Pancreas (tissue), 10 donors: ENCODE measurements at regions not wholly inside any gene's neighbourhood (a gene's known extent, or its start where the extent isn't known, plus 50 kb on each side); places are given as distances from the start of the nearest gene placed in this dataset.
A peak's percentile ranks its signal among the peaks of the same experiment; 100 is the strongest.

ENCODE experiments used
- ATAC-seq, 4 donors: fragments of 200-7000 bp; cut with Tn5 transposase; one replicate each; pipeline versions ENCODE4 v1.8.0 to v1.9.1; 2020; ENCODE audit warnings: mild to moderate bottlenecking in 4 of 4, moderate library complexity in 4 of 4
- DNase-seq, 6 donors: peaks; one replicate each; pipeline ENCODE4 v3.0.0-alpha.2; 2020
- FAIRE-seq: peaks from 2 replicates; lab custom pipeline; 2012; peaks lifted over from hg19 to GRCh38; lab: Jason Lieb, UNC
- H3K27ac ChIP-seq, 4 donors: fragments of 200-600 bp; sonication (generic); 1 replicate in 3 of 4; 2 replicates in 1 of 4; pipeline versions ENCODE4 v1.5.0 to v1.8.0; 2020
- H3K27me3 ChIP-seq, 4 donors: fragments of 200-600 bp; one replicate each; pipeline ENCODE4 v1.8.0; 2021
- H3K36me3 ChIP-seq, 3 donors: fragments of 200-600 bp; sonication (generic) in 1 of 3; one replicate each; pipeline versions ENCODE4 v1.5.0 to v1.8.0; 2020 to 2021
- H3K4me1 ChIP-seq, 3 donors: fragments of 200-600 bp; one replicate each; pipeline ENCODE4 v1.8.0; 2021
- H3K4me3 ChIP-seq, 4 donors: fragments of 200-600 bp; sonication (generic) in 2 of 4; one replicate each; pipeline versions ENCODE4 v1.5.0 to v1.8.0; 2020 to 2021
- H3K9me3 ChIP-seq, 4 donors: fragments of 200-600 bp; one replicate each; pipeline ENCODE4 v1.8.0; 2021
- CTCF ChIP-seq, 4 donors: fragments of 200-600 bp; sonication (generic) in 3 of 4; IDR thresholded peaks; one replicate each; pipeline versions ENCODE4 v1.5.0 to v1.8.0; 2021; ENCODE audit warnings: antibody characterized with exemption in 4 of 4
- WGBS, 2 donors: extraction: QIAGEN DNeasy Blood & Tissue Kit; methylation state at CpG; one replicate each; pipeline ENCODE4 v1.1.7; 2013; 5-methylcytosine and 5-hydroxymethylcytosine counted together
- intact Hi-C, 3 donors: fragments of 100-400 bp; cut with DNase I; formaldehyde crosslinking; loops; one replicate each; pipeline versions ENCODE4 v1.11.1 to v1.14.2; 2022
- donor health status: healthy with polysubstance abuse.
- donor health status: DM: no; HTN: no; CAD: no; lungs with moderate emphysema.
- donor health status: DM: no; HTN: no; CAD: no.
- donor health status: control.
- donor health status: control.
- donor health status: Bipolar disorder and iron deficiency.
- donor health status: DM: yes; HTN: yes; CAD: no.
- donor health status: DM: no; HTN: no; CAD: no.
- donor health status: DM: no; HTN: no; CAD: no.
- donor health status: DM: yes; HTN: yes; CAD: no.

DNA sequence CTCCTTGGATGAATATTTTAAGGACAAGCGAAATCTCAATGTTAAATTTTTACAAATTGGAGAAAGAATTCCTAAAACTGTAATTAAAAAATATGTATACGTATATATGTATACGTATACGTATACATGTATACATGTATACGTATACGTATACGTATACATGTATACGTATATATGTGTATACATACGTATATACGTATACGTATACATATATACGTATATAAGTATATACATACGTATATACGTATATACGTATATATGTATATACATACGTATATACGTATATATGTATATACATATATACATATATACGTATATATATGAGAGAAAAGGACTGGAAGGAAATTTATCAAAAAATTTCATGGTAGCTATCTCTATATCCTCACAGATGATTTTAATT lies 110.2 kb upstream of the ACKR3 start:
- no peak for DNase-seq
- Histone ChIP-seq H3K27me3 (no peaks in the 10 kb centered on the region), H3K36me3 (no peaks in the 10 kb centered on the region), H3K9me3 (no peaks in the 10 kb centered on the region), H3K4me3 (no peak overlapping the region), H3K27ac (no peak overlapping the region), H3K4me1 (no peaks in the 10 kb centered on the region)
- no peak for ATAC-seq
- WGBS, 2 donors, result 91 to 95% methylated on average over 18 of the region's 18 CpGs
- intact Hi-C loops, result no loop called here
- FAIRE-seq, result peak; percentile 86
- no peak for TF ChIP-seq CTCF (IDR thresholded peaks at IDR 0.05)

DNA sequence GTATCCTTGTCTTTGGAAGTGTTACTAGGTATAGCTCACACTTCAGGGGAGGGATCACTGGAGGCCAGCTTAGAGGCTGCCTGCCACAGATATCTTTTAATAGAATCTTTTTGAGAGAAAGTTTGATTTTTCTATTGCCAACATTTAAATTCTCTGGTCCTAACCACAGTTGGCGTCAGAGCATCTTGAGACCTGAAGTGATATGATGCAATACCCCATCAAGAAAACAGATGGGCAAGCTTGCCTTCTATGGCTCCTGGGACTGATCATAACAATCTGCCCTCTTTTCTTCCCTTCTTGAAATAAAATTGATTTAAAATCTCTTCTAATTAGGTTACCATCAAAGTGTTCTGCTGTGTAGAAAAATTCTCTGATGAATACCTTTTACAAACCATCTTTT lies 105.5 kb upstream of the ACKR3 start:
- FAIRE-seq (no peak), ATAC-seq (no peak), DNase-seq (no peak)
- H3K9me3 ChIP-seq, result no peaks in the 10 kb centered on the region
- H3K36me3 ChIP-seq, result no peaks in the 10 kb centered on the region
- H3K27me3 ChIP-seq, result no peaks in the 10 kb centered on the region
- TF ChIP-seq CTCF (IDR thresholded peaks at IDR 0.05), result no peak
- no peaks in the 10 kb centered on the region for H3K4me1 ChIP-seq
- 82 to 93% methylated on average over 1 of the region's 1 CpG for WGBS, 2 donors
- intact Hi-C loops, result no loop called here
- H3K27ac ChIP-seq, result no peak overlapping the region
- no peak overlapping the region for H3K4me3 ChIP-seq

- FAIRE-seq, result no peak
- no peak for TF ChIP-seq CTCF (IDR thresholded peaks at IDR 0.05)
Observed at GRCh38 chr2:236472720-236473495, 96.7 kb upstream of the ACKR3 start.

DNA sequence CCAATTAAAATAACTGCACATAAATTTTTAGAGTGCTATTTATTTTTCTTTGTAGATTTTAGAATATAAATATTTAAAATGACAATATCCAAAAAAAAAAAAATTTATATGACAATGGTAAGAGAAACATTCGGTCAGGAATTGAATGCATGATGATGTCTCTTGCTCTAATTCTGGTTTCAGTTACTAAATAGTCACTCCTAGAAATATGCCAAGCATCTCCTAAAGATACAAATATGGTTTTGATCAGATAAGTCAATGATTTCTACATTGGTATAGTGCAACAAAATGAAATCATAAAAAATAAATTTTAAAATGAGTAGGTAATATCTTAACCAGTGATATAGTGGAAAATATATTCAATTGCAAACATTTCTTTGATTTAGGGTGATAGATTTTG lies 95.9 kb upstream of the ACKR3 start:
- no peak for TF ChIP-seq CTCF (IDR thresholded peaks at IDR 0.05)
- Histone ChIP-seq H3K9me3 (no peaks in the 10 kb centered on the region), H3K36me3 (no peaks in the 10 kb centered on the region), H3K27ac (no peak overlapping the region), H3K27me3 (no peaks in the 10 kb centered on the region), H3K4me3 (no peak overlapping the region), H3K4me1 (no peaks in the 10 kb centered on the region)
- intact Hi-C loops, result no loop called here
- 56 to 67% methylated on average over 1 of the region's 1 CpG for WGBS, 2 donors
- no peak for FAIRE-seq
- no peak for ATAC-seq
- no peak for DNase-seq

More at GRCh38 chr2:236472720-236473495, 96.7 kb upstream of the ACKR3 start:
- ATAC-seq, result no peak
- H3K4me3 ChIP-seq, result no peak overlapping the region
- H3K4me1 ChIP-seq, result no peaks in the 10 kb centered on the region
- intact Hi-C loops, result no loop called here
- H3K9me3 ChIP-seq, result no peaks in the 10 kb centered on the region
- H3K27me3 ChIP-seq, result no peaks in the 10 kb centered on the region
- WGBS, 2 donors, result 72 to 85% methylated on average over 9 of the region's 9 CpGs
- H3K27ac ChIP-seq, result no peak overlapping the region
- DNase-seq, result no peak
- H3K36me3 ChIP-seq, result no peaks in the 10 kb centered on the region

GRCh38 chr2:236479814-236480213 lies 89.8 kb upstream of the ACKR3 start:
- 73 to 82% methylated on average over 1 of the region's 1 CpG for WGBS, 2 donors
- no peaks in the 10 kb centered on the region for H3K4me1 ChIP-seq
- intact Hi-C loops, result no loop called here
- no peak for TF ChIP-seq CTCF (IDR thresholded peaks at IDR 0.05)
- FAIRE-seq, result no peak
- no peak overlapping the region for H3K4me3 ChIP-seq
- DNase-seq, result no peak
- no peaks in the 10 kb centered on the region for H3K9me3 ChIP-seq
- peaks cover 0 to 3% (median 0%) of the 10 kb centered on the region in 4 donors for H3K27me3 ChIP-seq
- ATAC-seq, result no peak
- H3K36me3 ChIP-seq, result no peaks in the 10 kb centered on the region
- no peak overlapping the region for H3K27ac ChIP-seq
